Gastrocnemius medialis (tissue), 4 donors: ENCODE measurements at regions not wholly inside any gene's neighbourhood (a gene's known extent, or its start where the extent isn't known, plus 50 kb on each side); places are given as distances from the start of the nearest gene placed in this dataset.

ENCODE experiments used
- POLR2A ChIP-seq, 2 donors: fragments of 450-650 bp; IDR thresholded peaks; one replicate each; pipeline ENCODE4 v1.6.1; 2017; ENCODE audit warnings: antibody characterized with exemption in 2 of 2, mild to moderate bottlenecking in 2 of 2, moderate library complexity in 2 of 2
- TF ChIP-seq, protein P1 (sequence below), 5 experiments: fragments of 450-650 bp in 3 of 5; fragments of 200-600 bp in 2 of 5; sonication (generic) in 2 of 5; IDR thresholded peaks in 4 of 5; conservative IDR thresholded peaks in 1 of 5; 1 replicate in 4 of 5; 2 replicates in 1 of 5; pipeline ENCODE4 v1.5.1; 2016 to 2019; ENCODE audit warnings: antibody characterized with exemption in 5 of 5, mild to moderate bottlenecking in 3 of 5, moderate library complexity in 3 of 5

DNA sequence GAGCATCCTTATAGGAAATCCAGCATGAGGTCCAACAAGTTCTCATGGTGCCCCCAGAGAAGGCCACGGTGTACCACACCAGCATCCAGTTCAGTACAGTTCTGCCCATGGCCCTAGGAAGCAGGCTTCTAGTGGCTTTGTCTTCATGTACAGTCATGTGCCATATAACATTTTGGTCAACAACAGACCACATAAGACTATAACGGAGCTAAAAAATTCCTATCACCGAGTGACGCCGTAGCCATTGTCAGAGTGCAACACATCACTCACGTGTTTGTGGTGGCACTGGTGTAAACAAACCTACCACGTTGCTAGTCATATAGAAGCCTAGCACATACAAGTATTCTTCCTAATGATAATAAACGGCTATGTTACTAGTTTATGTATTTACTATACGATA, 209.0 kb downstream of the ARRDC4 start:
- TF ChIP-seq, protein P1, sequence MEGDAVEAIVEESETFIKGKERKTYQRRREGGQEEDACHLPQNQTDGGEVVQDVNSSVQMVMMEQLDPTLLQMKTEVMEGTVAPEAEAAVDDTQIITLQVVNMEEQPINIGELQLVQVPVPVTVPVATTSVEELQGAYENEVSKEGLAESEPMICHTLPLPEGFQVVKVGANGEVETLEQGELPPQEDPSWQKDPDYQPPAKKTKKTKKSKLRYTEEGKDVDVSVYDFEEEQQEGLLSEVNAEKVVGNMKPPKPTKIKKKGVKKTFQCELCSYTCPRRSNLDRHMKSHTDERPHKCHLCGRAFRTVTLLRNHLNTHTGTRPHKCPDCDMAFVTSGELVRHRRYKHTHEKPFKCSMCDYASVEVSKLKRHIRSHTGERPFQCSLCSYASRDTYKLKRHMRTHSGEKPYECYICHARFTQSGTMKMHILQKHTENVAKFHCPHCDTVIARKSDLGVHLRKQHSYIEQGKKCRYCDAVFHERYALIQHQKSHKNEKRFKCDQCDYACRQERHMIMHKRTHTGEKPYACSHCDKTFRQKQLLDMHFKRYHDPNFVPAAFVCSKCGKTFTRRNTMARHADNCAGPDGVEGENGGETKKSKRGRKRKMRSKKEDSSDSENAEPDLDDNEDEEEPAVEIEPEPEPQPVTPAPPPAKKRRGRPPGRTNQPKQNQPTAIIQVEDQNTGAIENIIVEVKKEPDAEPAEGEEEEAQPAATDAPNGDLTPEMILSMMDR (IDR thresholded peaks at IDR 0.05 in 4 of 5, conservative IDR thresholded peaks at IDR 0.05 in 1 of 5): no peak
- no peak for TF ChIP-seq POLR2A (IDR thresholded peaks at IDR 0.05)
